GM12878 (cell line): ENCODE measurements at regions not wholly inside any gene's neighbourhood (a gene's known extent, or its start where the extent isn't known, plus 50 kb on each side); places are given as distances from the start of the nearest gene placed in this dataset.

Experiments used
- ATAC-seq: fragments of 200-7000 bp; cut with Tn5 transposase; 3 replicates; pipeline ENCODE4 v1.9.1; 2020; ENCODE audit warnings: mild to moderate bottlenecking, moderate library complexity
- BruUV-seq: library from RNA; stranded (reverse); fragments of 400-500 nt; replicated peaks from 2 replicates; lab custom pipeline; 2021; lab: Mats Ljungman, UMichigan
- CTCF ChIA-PET: fragments of 300-600 bp; sonication (Branson Sonifier 250); formaldehyde crosslinking; extraction: SDS; loops from one replicate; lab custom pipeline; 2021; ENCODE audit warnings: inconsistent platforms; lab: Yijun Ruan, JAX
- POLR2A ChIA-PET: fragments of 350-600 bp; formaldehyde crosslinking; extraction: SDS; loops from one replicate; lab custom pipeline; 2021; ENCODE audit warnings: inconsistent platforms; lab: Charles Lee
- RAD21 ChIA-PET: fragments of 300-600 bp; sonication (Branson Sonifier 250); formaldehyde crosslinking; loops from one replicate; lab custom pipeline; 2023; ENCODE audit warnings: antibody characterized with exemption; ENCODE audit not compliant: unreplicated experiment; lab: Charles Lee
- SMC1A ChIA-PET: fragments of 300-600 bp; sonication (Branson Sonifier 250); formaldehyde crosslinking; loops from one replicate; lab custom pipeline; 2023; ENCODE audit not compliant: unreplicated experiment, uncharacterized antibody; lab: Charles Lee
- DNase-seq: peaks from one replicate; pipeline ENCODE4 v3.0.0-alpha.2; 2011; ENCODE audit warnings: low read depth, low spot score
- FAIRE-seq: peaks from 3 replicates; lab custom pipeline; 2011; peaks lifted over from hg19 to GRCh38; lab: Jason Lieb, UNC
- H2AFZ ChIP-seq: 2 replicates; pipeline ENCODE4 v1.6.0; 2011; ENCODE audit warnings: low read depth, low read length, control low read depth; ENCODE audit not compliant: control insufficient read depth
- H3K27ac ChIP-seq: 2 replicates; pipeline ENCODE4 v1.5.1; 2011; ENCODE audit warnings: control low read depth; ENCODE audit not compliant: control insufficient read depth, insufficient read depth
- H3K27me3 ChIP-seq, 2 experiments: replicated peaks in 1 of 2; 2 replicates each; pipeline versions ENCODE4 v1.6.0 to v1.6.1; 2011; ENCODE audit warnings: low read length in 1 of 2; ENCODE audit not compliant: control insufficient read depth in 2 of 2, insufficient read depth in 2 of 2
- H3K36me3 ChIP-seq, 2 experiments: 2 replicates each; pipeline ENCODE4 v1.5.1; 2011; ENCODE audit warnings: low read length in 1 of 2; ENCODE audit not compliant: control insufficient read depth in 2 of 2, insufficient read depth in 2 of 2
- H3K4me1 ChIP-seq: 2 replicates; pipeline ENCODE4 v1.6.1; 2011; ENCODE audit warnings: mild to moderate bottlenecking, low read length, moderate library complexity, mixed read lengths; ENCODE audit not compliant: control insufficient read depth, insufficient read depth
- H3K4me2 ChIP-seq: 2 replicates; pipeline ENCODE4 v1.6.0; 2011; ENCODE audit warnings: control low read depth; ENCODE audit not compliant: control insufficient read depth, insufficient read depth
- H3K4me3 ChIP-seq: fragments of 200-600 bp; sonication (generic); 2 replicates; pipeline ENCODE4 v1.5.1; 2016
- H3K79me2 ChIP-seq: 2 replicates; pipeline ENCODE4 v1.6.0; 2011; ENCODE audit warnings: low read length; ENCODE audit not compliant: control insufficient read depth, insufficient read depth
- H3K9ac ChIP-seq: 2 replicates; pipeline ENCODE4 v1.8.0; 2011; ENCODE audit warnings: low read length, control low read depth, mixed read lengths; ENCODE audit not compliant: control insufficient read depth, insufficient read depth
- H3K9me3 ChIP-seq: replicated peaks from 3 replicates; pipeline ENCODE4 v1.5.1; 2011; ENCODE audit warnings: mild to moderate bottlenecking, low read length; ENCODE audit not compliant: control insufficient read depth, insufficient read depth
- H4K20me1 ChIP-seq: 2 replicates; pipeline ENCODE4 v1.6.0; 2011; ENCODE audit not compliant: control insufficient read depth, insufficient read depth
- ATF3 ChIP-seq: IDR thresholded peaks from 2 replicates; pipeline ENCODE4 v1.6.1; 2011; ENCODE audit warnings: low read depth, mild to moderate bottlenecking, low read length, moderate library complexity, borderline replicate concordance; ENCODE audit errors: extremely low read depth
- BHLHE40 ChIP-seq, 2 experiments: fragments of 450-650 bp in 1 of 2; IDR thresholded peaks; 2 replicates each; pipeline ENCODE4 v1.6.1; 2011 to 2017; ENCODE audit warnings: low read depth in 2 of 2, borderline replicate concordance in 1 of 2, improper control_type of control experiment in 1 of 2, low read length in 1 of 2, mild to moderate bottlenecking in 1 of 2
- IRF5 ChIP-seq: fragments of 450-650 bp; IDR thresholded peaks from 2 replicates; pipeline ENCODE4 v1.6.1; 2017; ENCODE audit warnings: borderline replicate concordance
- NFYB ChIP-seq: IDR thresholded peaks from 2 replicates; pipeline ENCODE4 v1.6.1; 2011; ENCODE audit warnings: low read depth, mild to moderate bottlenecking, low read length, improper control_type of control experiment, moderate library complexity; ENCODE audit not compliant: insufficient read depth
- NR2C1 ChIP-seq: fragments of 450-650 bp; IDR thresholded peaks from 2 replicates; pipeline ENCODE4 v1.6.1; 2017; ENCODE audit warnings: antibody characterized with exemption, mild to moderate bottlenecking, moderate library complexity
- RB1 ChIP-seq: fragments of 450-650 bp; formaldehyde crosslinking; IDR thresholded peaks from 2 replicates; pipeline ENCODE4 v1.6.1; 2017; ENCODE audit warnings: mild to moderate bottlenecking, borderline replicate concordance
- SKIL ChIP-seq: fragments of 450-650 bp; IDR thresholded peaks from 2 replicates; pipeline ENCODE4 v1.6.1; 2017; ENCODE audit warnings: mild to moderate bottlenecking, low read depth, inconsistent platforms; ENCODE audit not compliant: poor library complexity, severe bottlenecking
- SUZ12 ChIP-seq: fragments of 200-600 bp; sonication (generic); IDR thresholded peaks from one replicate; pipeline ENCODE4 v1.6.1; 2018; ENCODE audit warnings: antibody characterized with exemption, mild to moderate bottlenecking; ENCODE audit not compliant: unreplicated experiment
- USF1 ChIP-seq: IDR thresholded peaks from 2 replicates; pipeline ENCODE4 v1.6.1; 2011; ENCODE audit warnings: borderline replicate concordance, low read depth, mild to moderate bottlenecking, moderate library complexity, mixed read lengths, low read length; ENCODE audit not compliant: insufficient read depth; ENCODE audit errors: extremely low read length
- WRNIP1 ChIP-seq: IDR thresholded peaks from 2 replicates; pipeline ENCODE4 v1.6.1; 2011; ENCODE audit warnings: low read depth, low read length, improper control_type of control experiment, borderline replicate concordance
- in situ Hi-C: fragments of 300-500 bp; cut with MboI; formaldehyde crosslinking; loops from 9 replicates; pipeline ENCODE4 v1.14.3; 2018; ENCODE audit warnings: mixed read lengths
- intact Hi-C: fragments of 100-400 bp; cut with micrococcal nuclease; formaldehyde crosslinking; loops from one replicate; pipeline ENCODE4 v1.14.2; 2022; ENCODE audit not compliant: unreplicated experiment
- TF ChIP-seq, protein P1 (sequence below): fragments of 450-650 bp; IDR thresholded peaks from 2 replicates; pipeline ENCODE4 v1.6.1; 2017; ENCODE audit warnings: mild to moderate bottlenecking, moderate library complexity
- TF ChIP-seq, protein P2 (sequence below): IDR thresholded peaks from 2 replicates; pipeline ENCODE4 v1.6.1; 2012; ENCODE audit warnings: low read length, inconsistent platforms

- no peaks in the 10 kb centered on the region for H3K4me1 ChIP-seq
- H3K79me2 ChIP-seq: no peaks in the 10 kb centered on the region
- intact Hi-C loops: no loop called here
- H3K9me3 ChIP-seq: no peaks in the 10 kb centered on the region
- H3K27ac ChIP-seq: no peak overlapping the region
- no peaks in the 10 kb centered on the region for H4K20me1 ChIP-seq
- no peak overlapping the region for H3K4me3 ChIP-seq
- no TSS peak for BruUV-seq
- CTCF ChIA-PET: no interaction called here
- SMC1A ChIA-PET: no interaction called here
- POLR2A ChIA-PET: no interaction called here
- H3K36me3 ChIP-seq: no peaks in the 10 kb centered on the region
- ATAC-seq (no peak), FAIRE-seq (no peak), DNase-seq (no peak)
- H3K9ac ChIP-seq: no peak overlapping the region
- H3K27me3 ChIP-seq: no peaks in the 10 kb centered on the region
- no peak overlapping the region for H2AFZ ChIP-seq
- H3K4me2 ChIP-seq: no peak overlapping the region
- RAD21 ChIA-PET: no interaction called here
- in situ Hi-C loops: no loop called here
- no peak for TF ChIP-seq IRF5
- TF ChIP-seq SUZ12: no peak
- no peak for TF ChIP-seq USF1
- no peak for TF ChIP-seq NR2C1
- no peak for TF ChIP-seq BHLHE40 (IDR thresholded peaks at IDR 0.05; ENCODE audit: borderline replicate concordance in 1 of 2, low read depth in 2 of 2, low read length in 1 of 2)
- TF ChIP-seq, protein P1, sequence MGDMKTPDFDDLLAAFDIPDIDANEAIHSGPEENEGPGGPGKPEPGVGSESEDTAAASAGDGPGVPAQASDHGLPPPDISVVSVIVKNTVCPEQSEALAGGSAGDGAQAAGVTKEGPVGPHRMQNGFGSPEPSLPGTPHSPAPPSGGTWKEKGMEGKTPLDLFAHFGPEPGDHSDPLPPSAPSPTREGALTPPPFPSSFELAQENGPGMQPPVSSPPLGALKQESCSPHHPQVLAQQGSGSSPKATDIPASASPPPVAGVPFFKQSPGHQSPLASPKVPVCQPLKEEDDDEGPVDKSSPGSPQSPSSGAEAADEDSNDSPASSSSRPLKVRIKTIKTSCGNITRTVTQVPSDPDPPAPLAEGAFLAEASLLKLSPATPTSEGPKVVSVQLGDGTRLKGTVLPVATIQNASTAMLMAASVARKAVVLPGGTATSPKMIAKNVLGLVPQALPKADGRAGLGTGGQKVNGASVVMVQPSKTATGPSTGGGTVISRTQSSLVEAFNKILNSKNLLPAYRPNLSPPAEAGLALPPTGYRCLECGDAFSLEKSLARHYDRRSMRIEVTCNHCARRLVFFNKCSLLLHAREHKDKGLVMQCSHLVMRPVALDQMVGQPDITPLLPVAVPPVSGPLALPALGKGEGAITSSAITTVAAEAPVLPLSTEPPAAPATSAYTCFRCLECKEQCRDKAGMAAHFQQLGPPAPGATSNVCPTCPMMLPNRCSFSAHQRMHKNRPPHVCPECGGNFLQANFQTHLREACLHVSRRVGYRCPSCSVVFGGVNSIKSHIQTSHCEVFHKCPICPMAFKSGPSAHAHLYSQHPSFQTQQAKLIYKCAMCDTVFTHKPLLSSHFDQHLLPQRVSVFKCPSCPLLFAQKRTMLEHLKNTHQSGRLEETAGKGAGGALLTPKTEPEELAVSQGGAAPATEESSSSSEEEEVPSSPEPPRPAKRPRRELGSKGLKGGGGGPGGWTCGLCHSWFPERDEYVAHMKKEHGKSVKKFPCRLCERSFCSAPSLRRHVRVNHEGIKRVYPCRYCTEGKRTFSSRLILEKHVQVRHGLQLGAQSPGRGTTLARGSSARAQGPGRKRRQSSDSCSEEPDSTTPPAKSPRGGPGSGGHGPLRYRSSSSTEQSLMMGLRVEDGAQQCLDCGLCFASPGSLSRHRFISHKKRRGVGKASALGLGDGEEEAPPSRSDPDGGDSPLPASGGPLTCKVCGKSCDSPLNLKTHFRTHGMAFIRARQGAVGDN: no peak
- no peak for TF ChIP-seq NFYB
- TF ChIP-seq SKIL: no peak
- TF ChIP-seq RB1: no peak
- TF ChIP-seq, protein P2, sequence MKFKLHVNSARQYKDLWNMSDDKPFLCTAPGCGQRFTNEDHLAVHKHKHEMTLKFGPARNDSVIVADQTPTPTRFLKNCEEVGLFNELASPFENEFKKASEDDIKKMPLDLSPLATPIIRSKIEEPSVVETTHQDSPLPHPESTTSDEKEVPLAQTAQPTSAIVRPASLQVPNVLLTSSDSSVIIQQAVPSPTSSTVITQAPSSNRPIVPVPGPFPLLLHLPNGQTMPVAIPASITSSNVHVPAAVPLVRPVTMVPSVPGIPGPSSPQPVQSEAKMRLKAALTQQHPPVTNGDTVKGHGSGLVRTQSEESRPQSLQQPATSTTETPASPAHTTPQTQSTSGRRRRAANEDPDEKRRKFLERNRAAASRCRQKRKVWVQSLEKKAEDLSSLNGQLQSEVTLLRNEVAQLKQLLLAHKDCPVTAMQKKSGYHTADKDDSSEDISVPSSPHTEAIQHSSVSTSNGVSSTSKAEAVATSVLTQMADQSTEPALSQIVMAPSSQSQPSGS: no peak
- TF ChIP-seq ATF3: no peak
- TF ChIP-seq WRNIP1: no peak
Measured at GRCh38 chr6:93550551-93551276, 131.4 kb upstream of the EPHA7 start.
